ENCODE measurements at regions not wholly inside any gene's neighbourhood (a gene's known extent, or its start where the extent isn't known, plus 50 kb on each side); places are given as distances from the start of the nearest gene placed in this dataset.

DNA sequence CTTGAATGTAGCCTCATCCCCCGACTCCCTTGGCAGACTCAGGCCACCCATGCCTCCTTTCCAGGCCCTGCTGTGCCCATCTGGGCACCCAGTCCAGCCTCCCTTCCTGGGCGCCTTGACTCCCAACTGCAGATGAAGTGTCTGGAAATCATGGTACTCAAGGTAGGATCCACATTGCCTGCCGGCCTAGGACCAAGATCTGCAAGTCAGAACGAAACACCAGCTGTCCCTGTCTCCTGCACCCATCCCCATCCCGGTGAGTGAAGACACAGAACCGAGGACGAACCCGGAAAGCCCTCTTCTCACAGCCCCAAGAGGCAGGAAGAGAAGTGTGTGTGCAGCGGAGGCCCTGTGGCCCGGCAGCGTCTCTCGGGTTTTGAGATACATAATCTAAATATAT is 205.1 kb downstream of the EMX2 start:
- TF ChIP-seq, protein P1, sequence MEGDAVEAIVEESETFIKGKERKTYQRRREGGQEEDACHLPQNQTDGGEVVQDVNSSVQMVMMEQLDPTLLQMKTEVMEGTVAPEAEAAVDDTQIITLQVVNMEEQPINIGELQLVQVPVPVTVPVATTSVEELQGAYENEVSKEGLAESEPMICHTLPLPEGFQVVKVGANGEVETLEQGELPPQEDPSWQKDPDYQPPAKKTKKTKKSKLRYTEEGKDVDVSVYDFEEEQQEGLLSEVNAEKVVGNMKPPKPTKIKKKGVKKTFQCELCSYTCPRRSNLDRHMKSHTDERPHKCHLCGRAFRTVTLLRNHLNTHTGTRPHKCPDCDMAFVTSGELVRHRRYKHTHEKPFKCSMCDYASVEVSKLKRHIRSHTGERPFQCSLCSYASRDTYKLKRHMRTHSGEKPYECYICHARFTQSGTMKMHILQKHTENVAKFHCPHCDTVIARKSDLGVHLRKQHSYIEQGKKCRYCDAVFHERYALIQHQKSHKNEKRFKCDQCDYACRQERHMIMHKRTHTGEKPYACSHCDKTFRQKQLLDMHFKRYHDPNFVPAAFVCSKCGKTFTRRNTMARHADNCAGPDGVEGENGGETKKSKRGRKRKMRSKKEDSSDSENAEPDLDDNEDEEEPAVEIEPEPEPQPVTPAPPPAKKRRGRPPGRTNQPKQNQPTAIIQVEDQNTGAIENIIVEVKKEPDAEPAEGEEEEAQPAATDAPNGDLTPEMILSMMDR (IDR thresholded peaks at IDR 0.05; ENCODE audit: low read length), result no peak
- TF ChIP-seq EZH2 (IDR thresholded peaks at IDR 0.05; ENCODE audit: borderline replicate concordance, low read length), result no peak

All from OCI-LY1 (cell line).